ENCODE measurements at regions not wholly inside any gene's neighbourhood (a gene's known extent, or its start where the extent isn't known, plus 50 kb on each side); places are given as distances from the start of the nearest gene placed in this dataset.
"Not testable (repeated sequence)": the region's sequence is repeated elsewhere in the genome, so short reads cannot be mapped to it uniquely, and the experiment has no call there.

DNA sequence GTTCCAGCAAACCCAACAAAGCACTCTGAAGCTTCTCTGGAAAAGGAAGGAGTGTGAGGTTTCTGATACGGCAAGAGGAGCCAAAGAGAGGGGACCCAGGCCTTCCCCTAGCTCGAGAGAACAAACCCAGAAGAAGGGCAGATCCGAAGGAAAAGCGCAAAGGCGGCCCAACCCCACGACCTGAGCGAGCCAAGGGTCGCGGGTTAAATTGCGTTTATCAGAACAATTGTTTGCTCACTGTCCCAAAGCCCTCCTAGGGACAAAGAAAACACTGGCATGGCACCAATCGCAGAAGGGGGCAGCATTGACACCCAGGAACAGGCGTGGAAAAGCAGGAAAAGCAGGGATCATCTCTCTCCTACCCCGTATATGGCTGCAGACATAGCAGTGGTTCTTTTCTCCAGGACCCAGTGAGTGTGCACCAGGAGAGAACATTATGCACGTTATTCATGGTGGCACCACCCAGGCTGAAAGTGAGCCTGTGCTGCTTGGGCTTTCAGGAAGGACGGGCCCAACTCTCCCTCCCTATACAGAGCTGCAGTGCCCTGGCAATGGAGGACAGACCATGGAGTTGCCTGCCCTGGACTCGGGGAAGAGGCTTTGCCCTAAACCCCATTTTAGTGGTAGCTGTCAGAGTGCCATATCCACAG lies 167.0 kb downstream of the FAM72C start:
- not testable (repeated sequence) for H3K36me3 ChIP-seq (ENCODE audit: control insufficient read depth, insufficient read depth, low read length); H3K9me3 ChIP-seq (ENCODE audit: control insufficient read depth, insufficient read depth, low read length); H3K4me1 ChIP-seq (ENCODE audit: control insufficient read depth, insufficient read depth, low read length); H3K27ac ChIP-seq (ENCODE audit: low read length); H3K27me3 ChIP-seq (ENCODE audit: control insufficient read depth, insufficient read depth, low read length); DNase-seq (ENCODE audit: low read depth, low spot score)
- no CpG with 5 or more reads among the region's 16 CpGs for WGBS (ENCODE audit: insufficient coverage, insufficient read length)
- peak overlapping the region; percentile 21; the same call in 1 of the 2 replicates for H3K4me3 ChIP-seq (ENCODE audit: low read length)

DNA sequence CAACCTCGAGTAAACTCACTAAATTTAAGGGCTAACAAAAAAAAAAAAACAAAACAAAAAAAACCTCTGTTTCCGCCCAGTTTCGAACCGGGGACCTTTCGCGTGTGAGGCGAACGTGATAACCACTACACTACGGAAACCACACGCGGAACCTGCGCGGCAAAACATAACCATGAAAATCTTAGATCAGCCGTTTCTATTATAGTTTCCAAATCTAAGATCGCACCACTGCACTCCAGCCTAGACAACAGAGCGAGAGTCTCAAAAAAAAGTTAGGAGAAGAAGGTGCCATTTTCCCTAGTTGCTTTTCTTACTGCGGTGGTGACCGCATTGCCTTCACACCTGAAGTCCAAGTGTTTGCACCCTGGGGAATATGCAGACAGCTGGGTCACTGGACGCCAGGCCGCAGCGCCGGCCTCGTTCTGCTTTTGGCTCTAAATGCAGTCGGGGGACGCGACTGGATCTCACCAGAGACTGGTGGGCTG lies 167.8 kb downstream of the FAM72C start:
- not testable (repeated sequence) for H3K9me3 ChIP-seq (ENCODE audit: control insufficient read depth, insufficient read depth, low read length); H3K27me3 ChIP-seq (ENCODE audit: control insufficient read depth, insufficient read depth, low read length); DNase-seq (ENCODE audit: low read depth, low spot score); H3K27ac ChIP-seq (ENCODE audit: low read length); H3K4me1 ChIP-seq (ENCODE audit: control insufficient read depth, insufficient read depth, low read length); H3K36me3 ChIP-seq (ENCODE audit: control insufficient read depth, insufficient read depth, low read length)
- peak overlapping the region; percentile 88; the same call in 1 of the 2 replicates for H3K4me3 ChIP-seq (ENCODE audit: low read length)
- WGBS (ENCODE audit: insufficient coverage, insufficient read length) = no CpG with 5 or more reads among the region's 26 CpGs

DNA sequence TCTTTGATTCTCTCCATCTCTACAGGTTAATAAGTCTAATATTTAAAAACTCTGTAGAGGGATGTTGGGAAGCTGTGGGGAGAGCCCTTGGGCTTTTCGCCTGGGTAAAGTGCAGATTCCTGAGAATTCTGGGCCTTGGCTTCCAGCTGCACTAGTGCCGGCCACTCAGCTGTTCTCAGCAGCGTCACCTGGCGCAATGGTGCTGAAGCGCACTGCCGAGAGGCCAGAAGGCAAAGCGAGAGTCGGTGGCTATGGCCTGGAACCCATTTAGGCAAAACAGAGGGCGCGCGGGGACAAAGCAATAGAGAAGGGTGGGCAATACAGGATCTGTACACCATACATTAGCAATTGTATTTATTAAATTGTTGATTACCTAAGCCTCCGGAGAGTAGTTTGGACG lies 168.7 kb downstream of the FAM72C start:
- H3K4me3 ChIP-seq (ENCODE audit: low read length); DNase-seq (ENCODE audit: low read depth, low spot score); H3K9me3 ChIP-seq (ENCODE audit: control insufficient read depth, insufficient read depth, low read length); H3K27ac ChIP-seq (ENCODE audit: low read length); H3K4me1 ChIP-seq (ENCODE audit: control insufficient read depth, insufficient read depth, low read length); H3K36me3 ChIP-seq (ENCODE audit: control insufficient read depth, insufficient read depth, low read length); H3K27me3 ChIP-seq (ENCODE audit: control insufficient read depth, insufficient read depth, low read length): not testable (repeated sequence)
- no CpG with 5 or more reads among the region's 13 CpGs for WGBS (ENCODE audit: insufficient coverage, insufficient read length)

DNA sequence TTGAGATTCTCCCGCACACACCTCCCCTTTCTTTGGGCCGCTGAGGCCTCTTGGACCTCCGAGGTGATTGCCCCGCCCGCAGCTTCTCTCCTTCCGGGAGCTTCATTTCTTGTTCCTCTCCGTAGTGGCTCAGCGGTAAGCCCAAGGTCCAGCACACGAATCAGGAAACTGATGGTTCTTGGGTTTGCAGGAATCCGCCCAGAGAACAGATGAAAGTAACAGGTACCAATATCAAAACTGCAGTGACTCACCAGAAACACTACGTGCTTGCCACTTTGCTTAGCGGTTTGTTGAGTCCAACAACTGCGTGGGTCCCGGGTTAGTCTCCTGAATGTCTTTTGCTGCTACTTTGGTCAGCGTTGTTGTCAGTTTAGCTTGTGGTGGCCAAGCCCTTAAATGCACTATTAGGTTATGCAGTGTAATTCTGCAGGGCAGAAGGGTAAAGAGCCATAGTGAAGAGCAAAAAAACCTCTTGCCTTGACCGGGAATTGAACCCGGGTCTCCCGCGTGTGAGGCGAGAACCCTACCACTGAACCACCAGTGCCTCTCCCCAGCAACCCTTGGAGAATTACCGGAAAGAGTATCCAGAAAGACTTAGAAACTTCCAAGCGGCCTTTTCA lies 172.1 kb downstream of the FAM72C start:
- WGBS (ENCODE audit: insufficient coverage, insufficient read length) = no CpG with 5 or more reads among the region's 22 CpGs
- not testable (repeated sequence) for H3K4me3 ChIP-seq (ENCODE audit: low read length); H3K9me3 ChIP-seq (ENCODE audit: control insufficient read depth, insufficient read depth, low read length); H3K27ac ChIP-seq (ENCODE audit: low read length); H3K27me3 ChIP-seq (ENCODE audit: control insufficient read depth, insufficient read depth, low read length); DNase-seq (ENCODE audit: low read depth, low spot score); H3K4me1 ChIP-seq (ENCODE audit: control insufficient read depth, insufficient read depth, low read length); H3K36me3 ChIP-seq (ENCODE audit: control insufficient read depth, insufficient read depth, low read length)

DNA sequence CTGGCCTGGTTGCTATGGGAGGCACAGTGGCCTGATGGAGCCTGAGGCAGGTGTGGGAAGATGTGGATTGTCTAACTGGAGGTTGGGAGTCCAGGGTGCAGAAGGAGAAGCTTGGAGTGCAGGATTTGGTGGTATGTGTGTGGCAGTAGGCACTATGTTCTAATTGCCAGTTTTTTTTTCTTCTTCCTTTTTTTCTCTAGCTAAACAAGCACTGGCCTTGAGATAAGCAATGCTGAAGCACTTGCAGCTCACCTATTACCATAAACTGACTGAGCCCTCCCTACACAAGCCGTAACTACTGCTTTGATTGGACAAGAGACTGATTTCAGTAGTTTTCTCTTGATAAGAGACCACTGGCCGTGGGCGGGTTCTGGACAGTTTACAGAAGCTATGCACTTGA lies 175.4 kb downstream of the FAM72C start:
- H3K27ac ChIP-seq (ENCODE audit: low read length); H3K4me3 ChIP-seq (ENCODE audit: low read length); H3K4me1 ChIP-seq (ENCODE audit: control insufficient read depth, insufficient read depth, low read length); H3K27me3 ChIP-seq (ENCODE audit: control insufficient read depth, insufficient read depth, low read length); DNase-seq (ENCODE audit: low read depth, low spot score); H3K9me3 ChIP-seq (ENCODE audit: control insufficient read depth, insufficient read depth, low read length); H3K36me3 ChIP-seq (ENCODE audit: control insufficient read depth, insufficient read depth, low read length): not testable (repeated sequence)
- no CpG with 5 or more reads among the region's 3 CpGs for WGBS (ENCODE audit: insufficient coverage, insufficient read length)

DNA sequence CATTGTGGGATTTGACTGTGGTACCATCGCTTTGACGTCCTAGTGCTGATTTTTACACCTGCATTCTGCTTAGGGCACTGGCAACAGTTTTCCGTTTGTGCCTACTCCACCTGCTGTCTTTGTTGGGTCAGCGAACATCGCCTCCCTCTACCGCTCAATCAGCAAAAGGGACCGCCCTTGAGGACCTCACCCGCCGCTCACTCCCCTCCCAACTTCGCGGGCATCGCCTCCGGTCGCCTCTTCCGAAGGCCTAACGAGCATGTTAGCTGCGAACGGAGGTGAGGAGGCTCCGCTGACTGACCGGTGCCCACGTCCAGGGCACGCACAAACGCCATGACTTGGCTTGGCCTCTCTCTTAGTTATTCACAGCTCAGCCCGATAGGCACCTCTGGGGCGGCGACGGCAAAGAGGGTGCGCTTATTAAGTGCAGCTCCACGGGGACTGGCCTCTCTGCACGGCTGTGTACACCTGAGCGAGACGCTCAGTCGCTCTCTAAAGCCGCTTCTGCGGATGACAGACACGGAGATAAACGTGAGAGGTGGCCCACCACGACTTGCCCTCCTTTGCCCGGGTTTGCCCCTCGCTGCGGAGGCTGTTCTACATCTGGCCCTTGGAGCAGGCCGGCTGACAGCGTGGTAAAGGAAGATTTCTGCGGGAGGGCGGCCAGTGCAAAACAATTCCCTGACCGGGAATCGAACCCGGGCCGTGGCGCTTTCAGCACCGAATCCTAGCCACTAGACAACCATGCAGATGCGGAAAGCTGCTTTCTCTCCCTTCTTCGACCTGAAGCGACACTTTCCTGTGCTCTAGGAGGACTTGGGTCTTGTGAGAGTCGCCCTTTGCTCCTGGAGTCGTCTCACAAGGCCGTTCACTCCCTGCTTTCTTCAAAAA lies 179.5 kb downstream of the FAM72C start:
- WGBS (ENCODE audit: insufficient coverage, insufficient read length) = no CpG with 5 or more reads among the region's 57 CpGs
- H3K4me1 ChIP-seq (ENCODE audit: control insufficient read depth, insufficient read depth, low read length); DNase-seq (ENCODE audit: low read depth, low spot score); H3K36me3 ChIP-seq (ENCODE audit: control insufficient read depth, insufficient read depth, low read length); H3K27ac ChIP-seq (ENCODE audit: low read length); H3K27me3 ChIP-seq (ENCODE audit: control insufficient read depth, insufficient read depth, low read length); H3K4me3 ChIP-seq (ENCODE audit: low read length); H3K9me3 ChIP-seq (ENCODE audit: control insufficient read depth, insufficient read depth, low read length): not testable (repeated sequence)

DNA sequence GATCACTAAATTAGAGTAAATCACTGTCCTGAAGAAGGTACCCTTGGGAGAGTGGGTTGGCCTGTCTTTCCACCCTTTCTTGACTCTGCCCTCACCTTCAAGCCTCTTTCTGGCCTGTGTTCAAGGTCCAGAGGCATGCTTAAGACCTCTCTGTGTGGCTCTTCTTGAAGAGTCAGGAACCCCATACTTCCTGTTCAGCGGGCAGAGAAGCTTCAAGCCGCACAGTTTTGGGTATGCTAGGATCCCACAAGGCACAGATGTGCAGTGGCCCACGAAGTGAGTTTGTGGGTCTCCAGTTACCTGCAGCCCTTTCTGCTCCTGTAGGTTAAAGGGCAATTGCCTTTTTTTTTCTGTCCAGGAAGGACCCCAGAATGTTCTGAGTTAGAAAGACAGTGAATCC lies 185.4 kb downstream of the FAM72C start:
- not testable (repeated sequence) for H3K4me1 ChIP-seq (ENCODE audit: control insufficient read depth, insufficient read depth, low read length); H3K36me3 ChIP-seq (ENCODE audit: control insufficient read depth, insufficient read depth, low read length); H3K4me3 ChIP-seq (ENCODE audit: low read length); DNase-seq (ENCODE audit: low read depth, low spot score); H3K9me3 ChIP-seq (ENCODE audit: control insufficient read depth, insufficient read depth, low read length); H3K27ac ChIP-seq (ENCODE audit: low read length); H3K27me3 ChIP-seq (ENCODE audit: control insufficient read depth, insufficient read depth, low read length)
- WGBS (ENCODE audit: insufficient coverage, insufficient read length) = no CpG with 5 or more reads among the region's 3 CpGs

DNA sequence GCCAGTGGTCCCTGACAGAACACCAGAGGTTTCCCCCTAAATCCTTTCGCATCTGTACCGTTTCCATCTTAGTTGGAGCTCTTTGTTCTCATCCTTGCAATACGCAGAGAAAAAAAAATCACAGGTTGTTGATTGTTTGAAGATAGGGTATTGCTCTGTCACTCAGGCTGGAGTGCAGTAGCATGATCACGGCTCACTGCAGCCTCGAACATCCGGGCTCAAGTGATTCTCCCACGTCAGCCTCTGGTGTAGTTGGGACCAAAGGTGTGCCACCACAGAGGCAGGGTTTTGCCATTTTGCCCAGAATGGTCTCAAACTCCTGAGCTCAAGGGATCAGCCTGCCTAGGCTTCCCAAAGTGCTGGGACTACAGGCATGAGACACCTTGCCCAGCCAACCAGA lies 185.9 kb downstream of the FAM72C start:
- no CpG with 5 or more reads among the region's 7 CpGs for WGBS (ENCODE audit: insufficient coverage, insufficient read length)
- H3K36me3 ChIP-seq (ENCODE audit: control insufficient read depth, insufficient read depth, low read length); H3K4me3 ChIP-seq (ENCODE audit: low read length); H3K27me3 ChIP-seq (ENCODE audit: control insufficient read depth, insufficient read depth, low read length); H3K9me3 ChIP-seq (ENCODE audit: control insufficient read depth, insufficient read depth, low read length); H3K4me1 ChIP-seq (ENCODE audit: control insufficient read depth, insufficient read depth, low read length); DNase-seq (ENCODE audit: low read depth, low spot score); H3K27ac ChIP-seq (ENCODE audit: low read length): not testable (repeated sequence)

DNA sequence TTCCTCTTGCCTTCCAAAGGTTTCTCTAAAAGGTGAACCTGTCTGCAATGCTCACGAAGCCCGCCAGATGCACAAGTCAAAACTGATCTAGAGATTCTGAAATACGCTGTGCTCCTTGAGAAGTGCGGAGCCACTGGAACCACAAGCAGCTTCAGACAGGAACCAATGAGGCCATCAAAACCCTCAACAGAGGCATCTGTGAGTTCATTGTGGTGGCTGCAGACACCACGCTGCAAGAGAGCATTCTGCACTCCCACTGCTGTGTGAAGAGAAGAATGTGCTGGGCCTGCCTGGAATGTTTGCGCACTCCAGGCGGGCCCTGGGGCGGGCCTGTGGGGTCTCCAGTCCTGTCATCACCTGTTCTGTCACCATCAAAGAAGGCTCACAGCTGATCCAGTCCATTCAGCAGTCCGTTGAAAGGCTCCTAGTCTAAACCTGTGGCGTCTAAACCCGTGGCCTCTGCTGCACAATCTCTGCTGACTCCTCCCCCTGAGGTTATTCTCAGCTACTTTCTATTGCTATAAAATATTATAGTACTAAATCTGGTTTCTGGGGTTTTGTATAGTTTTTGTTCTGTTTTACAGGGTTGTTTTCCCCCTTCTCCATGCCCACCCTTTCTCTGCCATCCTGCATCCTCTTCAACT lies 187.4 kb downstream of the FAM72C start:
- not testable (repeated sequence) for DNase-seq (ENCODE audit: low read depth, low spot score); H3K27ac ChIP-seq (ENCODE audit: low read length); H3K4me3 ChIP-seq (ENCODE audit: low read length); H3K27me3 ChIP-seq (ENCODE audit: control insufficient read depth, insufficient read depth, low read length); H3K4me1 ChIP-seq (ENCODE audit: control insufficient read depth, insufficient read depth, low read length); H3K36me3 ChIP-seq (ENCODE audit: control insufficient read depth, insufficient read depth, low read length); H3K9me3 ChIP-seq (ENCODE audit: control insufficient read depth, insufficient read depth, low read length)
- no CpG with 5 or more reads among the region's 11 CpGs for WGBS (ENCODE audit: insufficient coverage, insufficient read length)

DNA sequence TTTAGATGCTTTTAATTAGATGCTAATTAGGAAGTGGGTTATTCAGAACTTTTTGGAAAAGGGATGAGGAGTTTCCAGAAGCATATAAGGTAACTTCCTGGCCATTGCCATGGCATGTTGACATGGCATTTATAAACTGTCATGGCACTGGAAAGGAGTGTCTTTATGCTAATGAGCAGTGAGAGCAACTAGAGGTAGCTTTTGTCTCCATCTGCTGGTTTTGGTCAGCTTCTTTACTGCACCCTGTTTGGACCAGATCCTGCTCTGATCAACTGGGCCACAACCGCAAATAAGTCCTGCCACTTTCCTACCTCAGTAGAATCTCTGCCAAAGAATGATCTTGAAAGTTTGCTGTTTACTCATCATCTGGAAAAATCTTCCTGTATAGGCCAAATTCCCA lies 193.6 kb downstream of the FAM72C start:
- H3K27ac ChIP-seq (ENCODE audit: low read length); H3K4me1 ChIP-seq (ENCODE audit: control insufficient read depth, insufficient read depth, low read length); H3K36me3 ChIP-seq (ENCODE audit: control insufficient read depth, insufficient read depth, low read length); DNase-seq (ENCODE audit: low read depth, low spot score); H3K27me3 ChIP-seq (ENCODE audit: control insufficient read depth, insufficient read depth, low read length); H3K4me3 ChIP-seq (ENCODE audit: low read length); H3K9me3 ChIP-seq (ENCODE audit: control insufficient read depth, insufficient read depth, low read length): not testable (repeated sequence)
- no CpG with 5 or more reads among the region's 1 CpG for WGBS (ENCODE audit: insufficient coverage, insufficient read length)

All from iPS DF 6.9 (cell line).